Neural progenitor cell (in vitro differentiated cells): ENCODE measurements at regions not wholly inside any gene's neighbourhood (a gene's known extent, or its start where the extent isn't known, plus 50 kb on each side); places are given as distances from the start of the nearest gene placed in this dataset.

Source experiments
- DNase-seq: peaks from one replicate; pipeline ENCODE4 v3.0.0-alpha.2; 2016; ENCODE audit warnings: low spot score
- H2AFZ ChIP-seq: fragments of 200-600 bp; sonication (generic); replicated peaks from 2 replicates; pipeline ENCODE4 v1.6.1; 2016; ENCODE audit warnings: antibody characterized with exemption
- H3F3A ChIP-seq: fragments of 200-600 bp; sonication (generic); 2 replicates; pipeline ENCODE4 v1.6.1; 2016; ENCODE audit warnings: antibody characterized with exemption, low read depth
- H3K27ac ChIP-seq: fragments of 200-600 bp; sonication (generic); 2 replicates; pipeline ENCODE4 v1.5.1; 2016; ENCODE audit warnings: mild to moderate bottlenecking
- H3K27me3 ChIP-seq: fragments of 200-600 bp; sonication (generic); 2 replicates; pipeline ENCODE4 v1.6.1; 2016; ENCODE audit warnings: mild to moderate bottlenecking, moderate library complexity
- H3K36me3 ChIP-seq: fragments of 200-600 bp; sonication (generic); 2 replicates; pipeline ENCODE4 v1.5.1; 2016
- H3K4me1 ChIP-seq: fragments of 200-600 bp; sonication (generic); 2 replicates; pipeline ENCODE4 v1.6.1; 2016; ENCODE audit warnings: mixed run types
- H3K4me2 ChIP-seq: fragments of 200-600 bp; sonication (generic); 2 replicates; pipeline ENCODE4 v1.6.1; 2016
- H3K4me3 ChIP-seq: fragments of 200-600 bp; sonication (generic); 2 replicates; pipeline ENCODE4 v1.5.1; 2016
- H3K79me2 ChIP-seq: fragments of 200-600 bp; sonication (generic); 2 replicates; pipeline ENCODE4 v1.6.1; 2016; ENCODE audit warnings: low read depth
- H3K9ac ChIP-seq: fragments of 200-600 bp; sonication (generic); 2 replicates; pipeline ENCODE4 v1.6.1; 2016
- H3K9me3 ChIP-seq: fragments of 200-600 bp; sonication (generic); 2 replicates; pipeline ENCODE4 v1.5.1; 2016; ENCODE audit warnings: low read depth
- H4K20me1 ChIP-seq: fragments of 200-600 bp; sonication (generic); 2 replicates; pipeline ENCODE4 v1.6.1; 2016; ENCODE audit warnings: low read depth
- H3K27ac Mint-ChIP-seq: 3 replicates; pipeline ENCODE4 v1.8.0; 2021; ENCODE audit warnings: mixed read lengths
- H3K27me3 Mint-ChIP-seq: 2 replicates; pipeline ENCODE4 v1.8.0; 2022; ENCODE audit warnings: low read depth, mild to moderate bottlenecking, inconsistent platforms, moderate library complexity, mixed read lengths; ENCODE audit not compliant: insufficient read depth
- H3K36me3 Mint-ChIP-seq: 3 replicates; pipeline ENCODE4 v1.8.0; 2021; ENCODE audit warnings: mixed read lengths
- H3K4me1 Mint-ChIP-seq: 3 replicates; pipeline ENCODE4 v1.8.0; 2021; ENCODE audit warnings: mixed read lengths
- H3K4me3 Mint-ChIP-seq: 3 replicates; pipeline ENCODE4 v1.8.0; 2021; ENCODE audit warnings: mild to moderate bottlenecking, moderate library complexity, mixed read lengths
- H3K9me3 Mint-ChIP-seq: 3 replicates; pipeline ENCODE4 v1.8.0; 2020; ENCODE audit warnings: mixed read lengths
- EZH2 ChIP-seq: fragments of 200-600 bp; sonication (generic); IDR thresholded peaks from 2 replicates; pipeline ENCODE4 v1.6.1; 2017; ENCODE audit warnings: antibody characterized with exemption, mild to moderate bottlenecking, moderate library complexity
- EZH2phosphoT487 ChIP-seq: fragments of 200-600 bp; sonication (generic); IDR thresholded peaks from 2 replicates; pipeline ENCODE4 v1.6.1; 2017; ENCODE audit warnings: antibody characterized with exemption
- TF ChIP-seq, protein P1 (sequence below): fragments of 200-600 bp; sonication (generic); IDR thresholded peaks from 2 replicates; pipeline ENCODE4 v1.5.1; 2017; ENCODE audit warnings: antibody characterized with exemption, mild to moderate bottlenecking

DNA sequence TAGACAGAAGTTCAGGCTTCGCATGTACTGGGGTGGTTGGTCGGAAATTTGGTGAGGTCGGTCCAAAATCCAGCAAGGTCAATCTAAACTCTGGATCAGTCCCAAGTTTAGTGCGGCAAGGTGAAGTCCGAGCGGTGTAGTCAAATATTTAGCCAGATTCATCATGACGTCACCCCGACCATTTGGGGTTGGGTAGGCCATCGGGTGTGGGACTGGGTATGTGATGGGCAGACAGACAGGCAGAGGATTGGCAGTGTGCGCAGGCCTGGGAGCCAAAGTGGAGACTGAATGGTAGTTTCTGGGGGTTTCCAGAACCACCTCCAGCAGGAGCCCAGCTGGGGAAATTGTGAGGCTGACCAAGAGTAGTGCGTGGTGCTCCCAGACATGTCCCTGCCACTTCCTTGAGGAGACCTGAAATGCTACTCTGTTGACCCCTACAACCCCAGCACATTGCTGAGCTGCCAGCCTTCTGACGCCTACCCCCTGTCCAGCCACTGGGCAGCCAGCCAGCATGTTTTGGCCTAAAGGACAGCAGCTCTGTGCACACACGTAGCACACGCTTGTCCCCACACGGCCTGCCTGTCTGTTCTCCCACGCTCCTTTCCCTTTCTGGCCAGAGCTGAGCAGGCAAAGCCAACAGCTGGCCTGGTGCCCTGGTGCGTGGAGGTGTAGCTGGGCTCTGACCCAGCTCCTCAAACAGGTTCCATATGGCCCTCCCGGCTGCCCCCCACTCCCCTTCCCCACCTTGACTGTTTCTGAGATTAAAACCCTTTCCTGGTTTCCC is 55.9 kb downstream of the FAM241B start:
- H3K4me3 ChIP-seq, result no peak overlapping the region
- no peak overlapping the region for H2AFZ ChIP-seq
- Mint-ChIP-seq H3K4me3 (no peak overlapping the region), H3K36me3 (no peaks in the 10 kb centered on the region), H3K27me3 (peaks cover 9% of the 10 kb centered on the region), H3K4me1 (peaks cover 33% of the 10 kb centered on the region), H3K27ac (peak overlapping the region; percentile 40), H3K9me3 (peaks cover 2% of the 10 kb centered on the region)
- H3K9me3 ChIP-seq, result no peaks in the 10 kb centered on the region
- no peak overlapping the region for H3K27ac ChIP-seq
- H3K79me2 ChIP-seq, result no peaks in the 10 kb centered on the region
- no peaks in the 10 kb centered on the region for H3K36me3 ChIP-seq
- no peak for DNase-seq
- no peaks in the 10 kb centered on the region for H3K27me3 ChIP-seq
- H3K4me2 ChIP-seq, result no peak overlapping the region
- no peaks in the 10 kb centered on the region for H3F3A ChIP-seq
- no peaks in the 10 kb centered on the region for H4K20me1 ChIP-seq
- H3K4me1 ChIP-seq, result peaks cover 4% of the 10 kb centered on the region
- no peak overlapping the region for H3K9ac ChIP-seq
- TF ChIP-seq EZH2, result no peak
- TF ChIP-seq EZH2phosphoT487, result no peak
- TF ChIP-seq, protein P1, sequence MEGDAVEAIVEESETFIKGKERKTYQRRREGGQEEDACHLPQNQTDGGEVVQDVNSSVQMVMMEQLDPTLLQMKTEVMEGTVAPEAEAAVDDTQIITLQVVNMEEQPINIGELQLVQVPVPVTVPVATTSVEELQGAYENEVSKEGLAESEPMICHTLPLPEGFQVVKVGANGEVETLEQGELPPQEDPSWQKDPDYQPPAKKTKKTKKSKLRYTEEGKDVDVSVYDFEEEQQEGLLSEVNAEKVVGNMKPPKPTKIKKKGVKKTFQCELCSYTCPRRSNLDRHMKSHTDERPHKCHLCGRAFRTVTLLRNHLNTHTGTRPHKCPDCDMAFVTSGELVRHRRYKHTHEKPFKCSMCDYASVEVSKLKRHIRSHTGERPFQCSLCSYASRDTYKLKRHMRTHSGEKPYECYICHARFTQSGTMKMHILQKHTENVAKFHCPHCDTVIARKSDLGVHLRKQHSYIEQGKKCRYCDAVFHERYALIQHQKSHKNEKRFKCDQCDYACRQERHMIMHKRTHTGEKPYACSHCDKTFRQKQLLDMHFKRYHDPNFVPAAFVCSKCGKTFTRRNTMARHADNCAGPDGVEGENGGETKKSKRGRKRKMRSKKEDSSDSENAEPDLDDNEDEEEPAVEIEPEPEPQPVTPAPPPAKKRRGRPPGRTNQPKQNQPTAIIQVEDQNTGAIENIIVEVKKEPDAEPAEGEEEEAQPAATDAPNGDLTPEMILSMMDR, result no peak

DNA sequence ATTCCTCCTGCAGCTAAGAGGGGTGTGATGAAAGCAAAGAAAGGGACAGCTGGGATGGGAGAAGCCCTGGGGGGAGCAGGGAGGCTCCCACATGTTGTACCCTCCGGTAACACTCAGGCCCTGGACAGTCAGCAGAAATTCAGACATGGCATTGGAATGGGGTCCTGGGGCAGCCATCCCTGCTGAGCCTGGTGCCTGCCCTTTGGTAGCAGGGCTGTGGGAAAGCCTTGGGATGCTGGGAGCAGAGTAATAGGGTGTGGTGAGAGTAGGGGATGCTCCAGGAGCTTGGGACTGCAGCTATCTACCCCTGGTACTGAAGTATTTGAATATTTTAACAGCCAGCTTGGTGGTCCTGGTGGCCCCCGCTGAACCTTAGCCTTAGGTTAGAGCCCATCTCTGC is 56.8 kb downstream of the FAM241B start:
- Mint-ChIP-seq H3K9me3 (peaks cover 2% of the 10 kb centered on the region), H3K4me1 (peaks cover 33% of the 10 kb centered on the region), H3K27ac (peak overlapping the region; percentile 29), H3K27me3 (peaks cover 9% of the 10 kb centered on the region), H3K36me3 (no peaks in the 10 kb centered on the region), H3K4me3 (no peak overlapping the region)
- Histone ChIP-seq H3K4me3 (no peak overlapping the region), H3K4me1 (peaks cover 4% of the 10 kb centered on the region), H2AFZ (no peak overlapping the region), H3F3A (no peaks in the 10 kb centered on the region), H4K20me1 (no peaks in the 10 kb centered on the region), H3K9ac (no peak overlapping the region), H3K36me3 (no peaks in the 10 kb centered on the region), H3K4me2 (no peak overlapping the region), H3K9me3 (no peaks in the 10 kb centered on the region), H3K79me2 (no peaks in the 10 kb centered on the region), H3K27ac (no peak overlapping the region), H3K27me3 (no peaks in the 10 kb centered on the region)
- TF ChIP-seq, protein P1, result no peak
- TF ChIP-seq EZH2 (no peak), EZH2phosphoT487 (no peak)
- DNase-seq, result no peak

DNA sequence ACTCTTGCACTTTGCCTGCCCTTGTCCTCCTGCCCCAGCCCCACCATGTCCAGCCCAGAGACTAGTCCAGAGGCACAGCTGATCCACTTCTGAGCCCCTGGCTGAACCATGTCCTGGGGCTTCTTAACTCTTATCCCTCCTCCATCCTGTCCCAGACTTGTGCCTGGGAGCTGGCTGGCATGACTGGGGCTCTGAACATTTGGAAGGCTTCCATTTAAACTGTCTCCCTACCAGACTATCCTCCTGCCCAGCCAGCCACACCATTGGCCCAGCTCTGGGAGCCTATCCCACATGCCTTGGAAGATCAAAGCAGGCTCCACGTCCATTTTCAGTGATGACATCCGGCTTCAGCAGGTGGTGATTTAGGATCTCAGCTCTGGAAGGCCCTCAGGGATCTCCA is 57.4 kb downstream of the FAM241B start:
- no peak overlapping the region for H3K4me3 Mint-ChIP-seq
- peaks cover 2% of the 10 kb centered on the region for H3K9me3 Mint-ChIP-seq
- no peak for DNase-seq
- Histone ChIP-seq H3K9me3 (no peaks in the 10 kb centered on the region), H3K4me1 (peaks cover 4% of the 10 kb centered on the region), H3K79me2 (no peaks in the 10 kb centered on the region), H3K27ac (no peak overlapping the region), H3K27me3 (no peaks in the 10 kb centered on the region), H3K4me3 (no peak overlapping the region), H3K36me3 (no peaks in the 10 kb centered on the region), H3F3A (no peaks in the 10 kb centered on the region), H2AFZ (no peak overlapping the region), H4K20me1 (no peaks in the 10 kb centered on the region), H3K9ac (no peak overlapping the region), H3K4me2 (no peak overlapping the region)
- peaks cover 33% of the 10 kb centered on the region for H3K4me1 Mint-ChIP-seq
- H3K36me3 Mint-ChIP-seq, result no peaks in the 10 kb centered on the region
- TF ChIP-seq EZH2phosphoT487 (no peak), EZH2 (no peak)
- TF ChIP-seq, protein P1, result no peak
- peaks cover 9% of the 10 kb centered on the region for H3K27me3 Mint-ChIP-seq
- peak overlapping the region; percentile 29 for H3K27ac Mint-ChIP-seq
